ENCODE measurements at regions not wholly inside any gene's neighbourhood (a gene's known extent, or its start where the extent isn't known, plus 50 kb on each side); places are given as distances from the start of the nearest gene placed in this dataset.

- DNase-seq = no peak
These were observed 345.1 kb upstream of the PITX2 start for GRCh38 chr4:110967936-110968335.

GRCh38 chr4:110970642-110971041 lies 347.8 kb upstream of the PITX2 start:
- DNase-seq = peak; percentile 1

GRCh38 chr4:110975338-110975737 lies 352.5 kb upstream of the PITX2 start:
- DNase-seq = no peak

- no peak for DNase-seq
These were observed 354.7 kb upstream of the PITX2 start for GRCh38 chr4:110977554-110977953.

GRCh38 chr4:110978761-110979160 lies 355.9 kb upstream of the PITX2 start:
- no peak for DNase-seq

- DNase-seq = no peak
These were observed 359.6 kb upstream of the PITX2 start for GRCh38 chr4:110982486-110982885.

- DNase-seq = no peak
These were observed 365.8 kb upstream of the PITX2 start for GRCh38 chr4:110988722-110989121.

GRCh38 chr4:110989125-110989524 lies 366.2 kb upstream of the PITX2 start:
- no peak for DNase-seq

- DNase-seq = no peak
These were observed 371.9 kb upstream of the PITX2 start for GRCh38 chr4:110994781-110995180.

GRCh38 chr4:110998320-110998719 lies 375.4 kb upstream of the PITX2 start:
- DNase-seq = no peak

GRCh38 chr4:111011458-111011857 lies 388.6 kb upstream of the PITX2 start:
- DNase-seq = no peak

- DNase-seq = no peak
These were observed 391.0 kb upstream of the PITX2 start for GRCh38 chr4:111013846-111014245.

GRCh38 chr4:111014537-111014936 lies 391.7 kb upstream of the PITX2 start:
- no peak for DNase-seq

GRCh38 chr4:111016416-111016815 lies 393.5 kb upstream of the PITX2 start:
- DNase-seq = no peak

GRCh38 chr4:111018216-111018615 lies 395.3 kb upstream of the PITX2 start:
- no peak for DNase-seq

- no peak for DNase-seq
These were observed 397.6 kb upstream of the PITX2 start for GRCh38 chr4:111020476-111020875.

GRCh38 chr4:111020961-111021360 lies 398.1 kb upstream of the PITX2 start:
- DNase-seq = no peak

- no peak for DNase-seq
These were observed 399.9 kb upstream of the PITX2 start for GRCh38 chr4:111022758-111023157.

- no peak for DNase-seq
These were observed 404.6 kb upstream of the PITX2 start for GRCh38 chr4:111027526-111027925.

- DNase-seq = no peak
These were observed 405.9 kb upstream of the PITX2 start for GRCh38 chr4:111028795-111029194.

GRCh38 chr4:111031001-111031579 lies 408.2 kb upstream of the PITX2 start:
- no peak for DNase-seq

GRCh38 chr4:111031596-111031995 lies 408.7 kb upstream of the PITX2 start:
- DNase-seq = no peak

- DNase-seq = no peak
These were observed 414.9 kb upstream of the PITX2 start for GRCh38 chr4:111037591-111038360.

- DNase-seq = no peak
These were observed 418.0 kb upstream of the PITX2 start for GRCh38 chr4:111040904-111041303.

- no peak for DNase-seq
These were observed 420.4 kb upstream of the PITX2 start for GRCh38 chr4:111043286-111043685.
